ENCODE measurements at regions not wholly inside any gene's neighbourhood (a gene's known extent, or its start where the extent isn't known, plus 50 kb on each side); places are given as distances from the start of the nearest gene placed in this dataset.

DNA sequence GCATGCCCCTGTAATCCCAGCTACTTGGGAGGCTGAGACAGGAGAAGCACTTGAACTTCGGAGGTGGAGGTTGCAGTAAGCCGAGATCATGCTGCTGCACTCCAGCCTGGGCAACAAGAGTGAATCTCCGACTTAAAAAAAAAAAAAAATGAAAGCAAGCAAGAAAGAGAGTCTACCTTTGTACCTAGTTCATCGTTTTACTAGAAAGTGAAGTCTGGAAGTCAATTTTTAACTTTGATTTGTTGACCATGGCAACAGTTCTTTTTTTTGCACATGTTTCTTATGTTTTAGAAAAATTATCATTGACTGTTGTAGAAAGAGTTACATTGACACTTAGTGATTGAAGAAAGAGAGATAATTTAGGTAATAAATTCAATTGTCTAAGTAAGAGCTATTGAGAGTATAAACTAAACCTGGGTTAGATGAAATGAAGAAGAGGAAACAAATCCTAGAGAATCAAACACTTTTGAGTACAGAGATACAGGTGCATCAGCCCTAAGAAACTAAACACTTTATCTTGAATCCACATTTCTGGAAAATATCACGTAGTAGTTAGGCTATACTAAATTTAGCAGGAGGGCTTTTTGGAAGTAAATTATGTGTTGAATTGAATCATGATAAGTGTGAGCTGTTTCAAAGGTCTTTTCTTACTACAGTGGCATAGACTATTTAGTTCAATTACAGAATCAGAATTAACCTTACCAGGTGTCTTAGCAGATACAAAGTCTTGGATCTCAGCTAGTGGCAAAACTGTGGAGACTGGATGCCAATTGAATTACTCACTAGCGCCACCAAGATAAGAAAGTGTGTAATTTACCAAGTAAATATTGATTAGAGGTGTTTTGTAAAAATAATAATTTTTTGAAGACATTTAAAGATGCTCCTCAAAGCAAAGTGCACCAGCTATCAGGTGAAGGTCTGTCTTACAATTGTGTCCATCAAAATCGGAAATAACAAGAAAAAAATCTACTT is 303.4 kb upstream of the NRXN1 start:
- H3K9me3 ChIP-seq, result no peaks in the 10 kb centered on the region
- H3K27ac ChIP-seq, result no peak overlapping the region
- H3K4me1 ChIP-seq, result no peaks in the 10 kb centered on the region
- no peak for TF ChIP-seq POLR2A (IDR thresholded peaks at IDR 0.05)
- TF ChIP-seq, protein P1, sequence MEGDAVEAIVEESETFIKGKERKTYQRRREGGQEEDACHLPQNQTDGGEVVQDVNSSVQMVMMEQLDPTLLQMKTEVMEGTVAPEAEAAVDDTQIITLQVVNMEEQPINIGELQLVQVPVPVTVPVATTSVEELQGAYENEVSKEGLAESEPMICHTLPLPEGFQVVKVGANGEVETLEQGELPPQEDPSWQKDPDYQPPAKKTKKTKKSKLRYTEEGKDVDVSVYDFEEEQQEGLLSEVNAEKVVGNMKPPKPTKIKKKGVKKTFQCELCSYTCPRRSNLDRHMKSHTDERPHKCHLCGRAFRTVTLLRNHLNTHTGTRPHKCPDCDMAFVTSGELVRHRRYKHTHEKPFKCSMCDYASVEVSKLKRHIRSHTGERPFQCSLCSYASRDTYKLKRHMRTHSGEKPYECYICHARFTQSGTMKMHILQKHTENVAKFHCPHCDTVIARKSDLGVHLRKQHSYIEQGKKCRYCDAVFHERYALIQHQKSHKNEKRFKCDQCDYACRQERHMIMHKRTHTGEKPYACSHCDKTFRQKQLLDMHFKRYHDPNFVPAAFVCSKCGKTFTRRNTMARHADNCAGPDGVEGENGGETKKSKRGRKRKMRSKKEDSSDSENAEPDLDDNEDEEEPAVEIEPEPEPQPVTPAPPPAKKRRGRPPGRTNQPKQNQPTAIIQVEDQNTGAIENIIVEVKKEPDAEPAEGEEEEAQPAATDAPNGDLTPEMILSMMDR (IDR thresholded peaks at IDR 0.05 in 4 of 5, conservative IDR thresholded peaks at IDR 0.05 in 1 of 5), result no peak
- no peak overlapping the region for H3K4me3 ChIP-seq
- H3K27me3 ChIP-seq, result no peaks in the 10 kb centered on the region
- no peaks in the 10 kb centered on the region for H3K36me3 ChIP-seq
- ATAC-seq (no peak), DNase-seq (no peak)
- in situ Hi-C loops (cut with MboI; ENCODE audit: low sequenced_read_pairs in 4 of 4), result no loop called here
- intact Hi-C loops (cut with DNase I; ENCODE audit: low total_unique reads), result no loop called here

DNA sequence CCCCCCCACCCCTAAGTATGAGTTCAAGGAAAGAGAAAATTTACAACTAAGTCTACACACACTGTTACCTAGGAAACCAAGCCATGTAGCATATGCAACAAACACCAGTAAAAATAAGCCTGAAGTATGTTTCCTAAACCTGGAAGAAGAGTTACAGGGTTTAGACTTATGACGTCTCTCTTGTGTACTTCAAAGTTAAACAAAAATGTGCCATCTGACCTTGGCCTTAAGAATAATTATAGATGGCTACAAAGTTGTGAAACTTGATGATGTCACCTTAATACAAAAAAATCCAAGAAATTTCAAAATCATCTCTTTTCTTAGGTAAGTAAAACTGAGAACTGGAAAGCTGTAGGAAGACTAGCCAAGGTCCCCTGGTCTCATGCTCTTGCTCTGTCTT is 297.6 kb upstream of the NRXN1 start:
- Histone ChIP-seq H3K4me3 (no peak overlapping the region), H3K27ac (no peak overlapping the region), H3K27me3 (no peaks in the 10 kb centered on the region), H3K36me3 (no peaks in the 10 kb centered on the region), H3K4me1 (no peaks in the 10 kb centered on the region), H3K9me3 (no peaks in the 10 kb centered on the region)
- ATAC-seq (no peak), DNase-seq (no peak)
- intact Hi-C loops (cut with DNase I; ENCODE audit: low total_unique reads) (no loop called here), in situ Hi-C loops (cut with MboI; ENCODE audit: low sequenced_read_pairs in 4 of 4) (no loop called here)
- TF ChIP-seq, protein P1 (IDR thresholded peaks at IDR 0.05 in 4 of 5, conservative IDR thresholded peaks at IDR 0.05 in 1 of 5), result no peak
- no peak for TF ChIP-seq POLR2A (IDR thresholded peaks at IDR 0.05)

DNA sequence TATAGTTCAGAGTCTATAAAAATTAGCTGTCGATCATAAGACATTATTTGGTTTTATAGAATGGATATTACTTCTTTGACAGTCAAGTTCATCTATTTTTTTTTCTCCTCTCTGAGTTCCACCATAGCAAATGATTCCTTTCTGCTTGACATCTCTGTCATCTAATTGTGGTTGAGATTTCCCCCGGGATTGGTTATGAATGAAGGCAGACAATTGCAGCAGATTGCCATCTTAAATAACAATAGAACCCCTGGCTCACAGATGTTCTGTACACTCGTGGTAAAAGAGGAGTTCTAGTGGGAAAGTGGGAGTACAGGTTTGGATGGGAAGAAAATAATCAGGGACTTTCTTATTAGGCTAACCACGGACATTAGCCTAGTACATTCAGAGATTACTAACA is 292.1 kb upstream of the NRXN1 start:
- no peaks in the 10 kb centered on the region for H3K27me3 ChIP-seq
- no peak overlapping the region for H3K4me3 ChIP-seq
- TF ChIP-seq, protein P1 (IDR thresholded peaks at IDR 0.05 in 4 of 5, conservative IDR thresholded peaks at IDR 0.05 in 1 of 5), result no peak
- no peak for TF ChIP-seq POLR2A (IDR thresholded peaks at IDR 0.05)
- intact Hi-C loops (cut with DNase I; ENCODE audit: low total_unique reads), result no loop called here
- DNase-seq (no peak), ATAC-seq (no peak)
- in situ Hi-C loops (cut with MboI; ENCODE audit: low sequenced_read_pairs in 4 of 4), result no loop called here
- H3K9me3 ChIP-seq, result no peaks in the 10 kb centered on the region
- H3K27ac ChIP-seq, result no peak overlapping the region
- no peaks in the 10 kb centered on the region for H3K36me3 ChIP-seq
- no peaks in the 10 kb centered on the region for H3K4me1 ChIP-seq

DNA sequence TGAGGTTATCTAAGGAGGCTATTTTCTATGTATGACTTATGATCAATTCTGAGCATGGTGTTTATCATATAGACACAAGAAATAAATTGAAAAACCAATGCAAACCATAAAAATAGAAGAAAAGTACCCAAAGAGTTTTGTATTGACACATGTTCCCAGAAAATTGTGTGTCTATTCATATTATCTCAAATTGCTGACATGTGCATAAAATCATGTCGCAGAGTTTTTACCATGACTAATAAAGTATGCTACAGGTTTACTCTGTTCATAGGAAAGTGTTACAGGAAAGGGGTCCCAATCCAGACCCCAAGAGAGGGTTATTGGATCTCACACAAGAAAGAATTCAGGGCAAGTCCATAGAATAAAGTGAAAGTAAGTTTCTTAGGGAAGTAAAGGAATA is 290.7 kb upstream of the NRXN1 start:
- ATAC-seq (no peak), DNase-seq (no peak)
- Histone ChIP-seq H3K4me3 (no peak overlapping the region), H3K36me3 (no peaks in the 10 kb centered on the region), H3K27ac (no peak overlapping the region), H3K27me3 (no peaks in the 10 kb centered on the region), H3K4me1 (no peaks in the 10 kb centered on the region), H3K9me3 (no peaks in the 10 kb centered on the region)
- in situ Hi-C loops (cut with MboI; ENCODE audit: low sequenced_read_pairs in 4 of 4), result no loop called here
- TF ChIP-seq POLR2A (IDR thresholded peaks at IDR 0.05), result no peak
- TF ChIP-seq, protein P1 (IDR thresholded peaks at IDR 0.05 in 4 of 5, conservative IDR thresholded peaks at IDR 0.05 in 1 of 5), result no peak
- intact Hi-C loops (cut with DNase I; ENCODE audit: low total_unique reads), result no loop called here

Data from gastrocnemius medialis (tissue), 4 donors.